HepG2 (cell line): ENCODE measurements at regions not wholly inside any gene's neighbourhood (a gene's known extent, or its start where the extent isn't known, plus 50 kb on each side); places are given as distances from the start of the nearest gene placed in this dataset.

Experiments
- ATAC-seq: fragments of 200-7000 bp; cut with Tn5 transposase; 3 replicates; pipeline ENCODE4 v1.9.1; 2020; ENCODE audit warnings: mild to moderate bottlenecking, moderate library complexity
- BruUV-seq: library from RNA; stranded (reverse); fragments of 400-500 nt; replicated peaks from 2 replicates; lab custom pipeline; 2021; lab: Mats Ljungman, UMichigan
- CTCF ChIA-PET: fragments of 300-600 bp; formaldehyde crosslinking; extraction: SDS; loops from one replicate; lab custom pipeline; 2021; ENCODE audit warnings: low total read pairs, inconsistent platforms, low intra/inter-chr PET ratio; lab: Yijun Ruan, JAX
- POLR2A ChIA-PET: fragments of 350-600 bp; sonication (Branson Sonifier 250); formaldehyde crosslinking; loops from one replicate; lab custom pipeline; 2020; ENCODE audit warnings: antibody characterized with exemption, inconsistent platforms; lab: Yijun Ruan, JAX
- DNase-seq: peaks from one replicate; pipeline ENCODE4 v3.0.0-alpha.2; 2015; ENCODE audit warnings: low spot score
- FAIRE-seq: peaks from 3 replicates; lab custom pipeline; 2011; peaks lifted over from hg19 to GRCh38; lab: Jason Lieb, UNC
- H2AFZ ChIP-seq: one replicate; pipeline ENCODE4 v1.6.1; 2011; ENCODE audit warnings: low read length, inconsistent platforms
- H3K27ac ChIP-seq: fragments of 300-600 bp; 3 replicates; pipeline ENCODE4 v1.8.0; 2011; ENCODE audit warnings: mixed run types, mild to moderate bottlenecking, mixed read lengths, low read length, inconsistent platforms; ENCODE audit not compliant: insufficient read depth; ENCODE audit errors: extremely low read length
- H3K27me3 ChIP-seq, 2 experiments: fragments of 200-600 bp in 1 of 2; 2 replicates in 1 of 2; 3 replicates in 1 of 2; pipeline versions ENCODE4 v1.6.0 to v1.8.0; 2011; ENCODE audit warnings: low read length in 2 of 2, mild to moderate bottlenecking in 2 of 2, moderate library complexity in 2 of 2, inconsistent platforms in 1 of 2; ENCODE audit not compliant: insufficient read depth in 2 of 2, control insufficient read depth in 1 of 2
- H3K36me3 ChIP-seq, 2 experiments: fragments of 200-600 bp in 1 of 2; replicated peaks in 1 of 2; 2 replicates in 1 of 2; 3 replicates in 1 of 2; pipeline versions ENCODE4 v1.5.1 to v1.8.0; 2011; ENCODE audit warnings: low read length in 2 of 2, inconsistent platforms in 1 of 2; ENCODE audit not compliant: insufficient read depth in 2 of 2, control insufficient read depth in 1 of 2
- H3K4me1 ChIP-seq: 2 replicates; pipeline ENCODE4 v1.5.1; 2012; ENCODE audit warnings: low read length, inconsistent platforms; ENCODE audit not compliant: insufficient read depth
- H3K4me2 ChIP-seq: 2 replicates; pipeline ENCODE4 v1.6.0; 2011; ENCODE audit warnings: low read depth, low read length, inconsistent platforms
- H3K4me3 ChIP-seq, 3 experiments: fragments of 200-600 bp in 1 of 3; sonication (generic), shearing (Covaris generic) in 1 of 3; replicated peaks in 1 of 3; 2 replicates each; pipeline ENCODE4 v1.5.1; 2011 to 2016; ENCODE audit warnings: low read length in 3 of 3, inconsistent platforms in 2 of 3, low read depth in 2 of 3, mild to moderate bottlenecking in 2 of 3, control low read depth in 1 of 3, mixed read lengths in 1 of 3; ENCODE audit not compliant: insufficient read depth in 1 of 3
- H3K79me2 ChIP-seq: one replicate; pipeline ENCODE4 v1.6.1; 2011; ENCODE audit warnings: low read length, inconsistent platforms; ENCODE audit not compliant: insufficient read depth
- H3K9ac ChIP-seq: 2 replicates; pipeline ENCODE4 v1.6.0; 2011; ENCODE audit warnings: mild to moderate bottlenecking, low read depth, low read length, inconsistent platforms; ENCODE audit not compliant: insufficient read depth
- H3K9me3 ChIP-seq: 2 replicates; pipeline ENCODE4 v1.5.1; 2012; ENCODE audit warnings: mild to moderate bottlenecking, low read length
- H4K20me1 ChIP-seq: 2 replicates; pipeline ENCODE4 v1.6.0; 2011; ENCODE audit warnings: inconsistent platforms, mild to moderate bottlenecking, low read length, moderate library complexity; ENCODE audit not compliant: insufficient read depth
- CENPBD1 ChIP-seq: sonication (generic); formaldehyde crosslinking; IDR thresholded peaks from 2 replicates; pipeline ENCODE4 v1.8.0; 2022; ENCODE audit warnings: missing genetic modification reagents, low read depth, mild to moderate bottlenecking, borderline replicate concordance
- CHD4 ChIP-seq: fragments of 200-600 bp; sonication (generic); IDR thresholded peaks from 2 replicates; pipeline ENCODE4 v1.7.0; 2017; ENCODE audit warnings: mild to moderate bottlenecking, low read length, borderline replicate concordance
- DZIP1 ChIP-seq: sonication (generic); formaldehyde crosslinking; IDR thresholded peaks from 2 replicates; pipeline ENCODE4 v1.5.0; 2020; ENCODE audit warnings: mild to moderate bottlenecking, missing genetic modification reagents
- FOXO1 ChIP-seq: sonication (generic); formaldehyde crosslinking; IDR thresholded peaks from 2 replicates; pipeline ENCODE4 v1.4.0; 2020; ENCODE audit warnings: missing genetic modification reagents
- HNRNPK ChIP-seq: fragments of 200-400 bp; formaldehyde crosslinking; IDR thresholded peaks from 2 replicates; pipeline ENCODE4 v1.6.1; 2018; ENCODE audit warnings: low read length, low read depth, moderate library complexity, mild to moderate bottlenecking; ENCODE audit not compliant: poor library complexity, severe bottlenecking
- KLF16 ChIP-seq, 2 experiments: sonication (generic) in 1 of 2; formaldehyde crosslinking in 1 of 2; IDR thresholded peaks; 2 replicates each; pipeline versions ENCODE4 v1.6.1 to v1.8.0; 2016 to 2023; ENCODE audit warnings: missing genetic modification reagents in 2 of 2, missing compliant biosample characterization in 1 of 2
- LCORL ChIP-seq, 2 experiments: fragments of 450-650 bp in 1 of 2; sonication (generic) in 1 of 2; formaldehyde crosslinking in 1 of 2; IDR thresholded peaks; 2 replicates each; pipeline versions ENCODE4 v1.5.0 to v1.6.1; 2017 to 2020; ENCODE audit warnings: antibody characterized with exemption in 1 of 2, missing genetic modification reagents in 1 of 2
- RFX3 ChIP-seq: IDR thresholded peaks from 2 replicates; pipeline ENCODE4 v1.6.1; 2016; ENCODE audit warnings: missing biosample characterization, missing genetic modification reagents
- THAP8 ChIP-seq: sonication (generic); formaldehyde crosslinking; IDR thresholded peaks from 2 replicates; pipeline ENCODE4 v1.5.1; 2020; ENCODE audit warnings: missing genetic modification reagents, mild to moderate bottlenecking, borderline replicate concordance
- ZNF329 ChIP-seq: sonication (generic); formaldehyde crosslinking; IDR thresholded peaks from 2 replicates; pipeline ENCODE4 v1.9.0; 2021; ENCODE audit warnings: low read depth, mild to moderate bottlenecking, missing genetic modification reagents
- ZNF530 ChIP-seq: sonication (generic); formaldehyde crosslinking; IDR thresholded peaks from 2 replicates; pipeline ENCODE4 v1.5.0; 2020; ENCODE audit warnings: low read depth, mild to moderate bottlenecking, missing genetic modification reagents
- ZNF552 ChIP-seq: sonication (generic); formaldehyde crosslinking; IDR thresholded peaks from 2 replicates; pipeline ENCODE4 v1.9.0; 2022; ENCODE audit warnings: missing genetic modification reagents, mild to moderate bottlenecking, borderline replicate concordance
- ZNF558 ChIP-seq: sonication (generic); formaldehyde crosslinking; IDR thresholded peaks from 2 replicates; pipeline ENCODE4 v1.9.0; 2022; ENCODE audit warnings: mild to moderate bottlenecking, missing genetic modification reagents, borderline replicate concordance
- ZNF670 ChIP-seq: sonication (generic); formaldehyde crosslinking; IDR thresholded peaks from 2 replicates; pipeline ENCODE4 v1.8.0; 2022; ENCODE audit warnings: mild to moderate bottlenecking, missing genetic modification reagents, borderline replicate concordance
- ZNF781 ChIP-seq: sonication (generic); formaldehyde crosslinking; IDR thresholded peaks from 2 replicates; pipeline ENCODE4 v1.5.1; 2020; ENCODE audit warnings: borderline replicate concordance, mild to moderate bottlenecking, missing genetic modification reagents; ENCODE audit errors: not compliant biosample characterization
- ZNF878 ChIP-seq: sonication (generic); formaldehyde crosslinking; IDR thresholded peaks from 2 replicates; pipeline ENCODE4 v1.8.1; 2023; ENCODE audit warnings: mild to moderate bottlenecking, missing genetic modification reagents, moderate library complexity
- WGBS: methylation state at CpG from one replicate; pipeline ENCODE4 v1.1.6; 2017; ENCODE audit warnings: low lambda C conversion rate; 5-methylcytosine and 5-hydroxymethylcytosine counted together
- in situ Hi-C: cut with HindIII; loops from 2 replicates; pipeline ENCODE4 v1.10.0; 2017; ENCODE audit warnings: low pct_unique_long_range_greater_than_20kb; ENCODE audit not compliant: extremely low pct_ligation_motif_present
- intact Hi-C: fragments of 100-400 bp; cut with micrococcal nuclease; formaldehyde crosslinking; loops from one replicate; pipeline ENCODE4 v1.10.0; 2022; ENCODE audit not compliant: unreplicated experiment

GRCh38 chr2:196403471-196403870, 232.1 kb upstream of the STK17B start:
- no peak overlapping the region for H3K9ac ChIP-seq
- FAIRE-seq (no peak), ATAC-seq (no peak), DNase-seq (no peak)
- ChIA-PET CTCF (no interaction called here), POLR2A (no interaction called here)
- H3K36me3 ChIP-seq, result no peaks in the 10 kb centered on the region; a peak in 1 of 5 replicates
- BruUV-seq, result no TSS peak
- no peak for TF ChIP-seq DZIP1 (CRISPR knock-in tag)
- no peak for TF ChIP-seq RFX3 (CRISPR knock-in tag)
- no peak for TF ChIP-seq ZNF329 (CRISPR knock-in tag)
- TF ChIP-seq ZNF552, result no peak
- no peak for TF ChIP-seq CENPBD1 (CRISPR knock-in tag)
- no peak for TF ChIP-seq CHD4
- H3K27ac ChIP-seq, result no peak overlapping the region
- H3K27me3 ChIP-seq, result no peaks in the 10 kb centered on the region
- H3K4me3 ChIP-seq, result no peak overlapping the region
- no peaks in the 10 kb centered on the region for H3K9me3 ChIP-seq
- H2AFZ ChIP-seq, result no peak overlapping the region
- H3K4me2 ChIP-seq, result no peak overlapping the region
- in situ Hi-C loops (no loop called here), intact Hi-C loops (no loop called here)
- no peaks in the 10 kb centered on the region for H3K79me2 ChIP-seq
- 0% methylated on average over 1 of the region's 1 CpG for WGBS
- no peaks in the 10 kb centered on the region for H4K20me1 ChIP-seq
- no peaks in the 10 kb centered on the region for H3K4me1 ChIP-seq

- Histone ChIP-seq H3K27ac (no peak overlapping the region), H3K4me1 (no peaks in the 10 kb centered on the region), H4K20me1 (no peaks in the 10 kb centered on the region), H3K9me3 (no peaks in the 10 kb centered on the region), H3K36me3 (no peaks in the 10 kb centered on the region; a peak in 1 of 5 replicates), H3K79me2 (no peaks in the 10 kb centered on the region), H3K9ac (no peak overlapping the region), H3K27me3 (0 out of 5 replicates have a peak, but pooled peaks cover 0 to 2% of the 10 kb centered on the region in 2 experiments), H3K4me2 (no peak overlapping the region), H3K4me3 (no peak overlapping the region), H2AFZ (no peak overlapping the region)
- ATAC-seq (no peak), FAIRE-seq (no peak), DNase-seq (no peak)
- intact Hi-C loops (no loop called here), in situ Hi-C loops (no loop called here)
- ChIA-PET POLR2A (no interaction called here), CTCF (no interaction called here)
- BruUV-seq, result no TSS peak
- no peak for TF ChIP-seq KLF16 (CRISPR knock-in tag; IDR thresholded peaks at IDR 0.05)
- TF ChIP-seq ZNF530 (CRISPR knock-in tag), result no peak
- TF ChIP-seq ZNF781 (CRISPR knock-in tag), result no peak
- no peak for TF ChIP-seq HNRNPK
- no peak for TF ChIP-seq THAP8 (CRISPR knock-in tag)
- TF ChIP-seq FOXO1, result no peak
- TF ChIP-seq ZNF558 (CRISPR knock-in tag), result no peak
- TF ChIP-seq ZNF670 (CRISPR knock-in tag), result no peak
- no peak for TF ChIP-seq LCORL (IDR thresholded peaks at IDR 0.05)
- TF ChIP-seq LCORL (CRISPR knock-in tag; IDR thresholded peaks at IDR 0.05), result no peak
- TF ChIP-seq ZNF878 (CRISPR knock-in tag), result no peak
Observed at GRCh38 chr2:196404276-196404675, 232.9 kb upstream of the STK17B start.
